ENCODE measurements at regions not wholly inside any gene's neighbourhood (a gene's known extent, or its start where the extent isn't known, plus 50 kb on each side); places are given as distances from the start of the nearest gene placed in this dataset.

GRCh38 chr6:132198040-132198439 lies 203.2 kb downstream of the MOXD1 start:
- intact Hi-C loops (cut with DNase I, micrococcal nuclease), result no loop called here
- Histone ChIP-seq H3K4me1 (ENCODE audit: insufficient read depth, low read length) (no peaks in the 10 kb centered on the region), H3K27ac (ENCODE audit: low read depth in 1 of 2, low read length in 2 of 2) (no peak overlapping the region), H3K27me3 (ENCODE audit: control insufficient read depth in 1 of 2, insufficient read depth in 2 of 2, low read length in 2 of 2) (no peaks in the 10 kb centered on the region), H3K36me3 (ENCODE audit: insufficient read depth, low read length) (no peaks in the 10 kb centered on the region), H3K4me3 (ENCODE audit: low read length) (no peak overlapping the region), H3K9me3 (ENCODE audit: control insufficient read depth in 1 of 2, insufficient read depth in 1 of 2, low read length in 2 of 2) (no peaks in the 10 kb centered on the region)
- H3K27ac Mint-ChIP-seq, result no peak overlapping the region
- ATAC-seq (ENCODE audit: poor library complexity), result no peak
- H3K36me3 Mint-ChIP-seq (ENCODE audit: low read depth), result no peaks in the 10 kb centered on the region
- ChIA-PET POLR2A (no interaction called here), CTCF (no interaction called here)
- H3K4me1 Mint-ChIP-seq (ENCODE audit: low read depth), result no peaks in the 10 kb centered on the region
- H3K27me3 Mint-ChIP-seq, result no peaks in the 10 kb centered on the region
- no peak for DNase-seq
- no peak overlapping the region for H3K4me3 Mint-ChIP-seq
- no peak for TF ChIP-seq CTCF (IDR thresholded peaks at IDR 0.05)
- H3K9me3 Mint-ChIP-seq, result no peaks in the 10 kb centered on the region

GRCh38 chr6:132194529-132194928 lies 206.7 kb downstream of the MOXD1 start:
- TF ChIP-seq CTCF (IDR thresholded peaks at IDR 0.05), result no peak
- CTCF ChIA-PET, result no interaction called here
- Histone ChIP-seq H3K4me3 (ENCODE audit: low read length) (no peak overlapping the region), H3K9me3 (ENCODE audit: control insufficient read depth in 1 of 2, insufficient read depth in 1 of 2, low read length in 2 of 2) (no peaks in the 10 kb centered on the region), H3K36me3 (ENCODE audit: insufficient read depth, low read length) (no peaks in the 10 kb centered on the region), H3K27ac (ENCODE audit: low read depth in 1 of 2, low read length in 2 of 2) (no peak overlapping the region), H3K27me3 (ENCODE audit: control insufficient read depth in 1 of 2, insufficient read depth in 2 of 2, low read length in 2 of 2) (no peaks in the 10 kb centered on the region), H3K4me1 (ENCODE audit: insufficient read depth, low read length) (no peaks in the 10 kb centered on the region)
- DNase-seq, result no peak
- Mint-ChIP-seq H3K4me1 (ENCODE audit: low read depth) (no peaks in the 10 kb centered on the region), H3K9me3 (no peaks in the 10 kb centered on the region), H3K27ac (no peak overlapping the region), H3K36me3 (ENCODE audit: low read depth) (no peaks in the 10 kb centered on the region), H3K27me3 (no peaks in the 10 kb centered on the region), H3K4me3 (no peak overlapping the region)
- ATAC-seq (ENCODE audit: poor library complexity), result no peak
- POLR2A ChIA-PET, result no interaction called here
- intact Hi-C loops (cut with DNase I, micrococcal nuclease), result no loop called here

GRCh38 chr6:132192631-132193030 lies 208.6 kb downstream of the MOXD1 start:
- Mint-ChIP-seq H3K27me3 (no peaks in the 10 kb centered on the region), H3K4me3 (no peak overlapping the region), H3K4me1 (ENCODE audit: low read depth) (no peaks in the 10 kb centered on the region), H3K27ac (no peak overlapping the region), H3K36me3 (ENCODE audit: low read depth) (no peaks in the 10 kb centered on the region), H3K9me3 (no peaks in the 10 kb centered on the region)
- Histone ChIP-seq H3K36me3 (ENCODE audit: insufficient read depth, low read length) (no peaks in the 10 kb centered on the region), H3K9me3 (ENCODE audit: control insufficient read depth in 1 of 2, insufficient read depth in 1 of 2, low read length in 2 of 2) (no peaks in the 10 kb centered on the region), H3K4me3 (ENCODE audit: low read length) (no peak overlapping the region), H3K27me3 (ENCODE audit: control insufficient read depth in 1 of 2, insufficient read depth in 2 of 2, low read length in 2 of 2) (no peaks in the 10 kb centered on the region), H3K4me1 (ENCODE audit: insufficient read depth, low read length) (no peaks in the 10 kb centered on the region), H3K27ac (ENCODE audit: low read depth in 1 of 2, low read length in 2 of 2) (no peak overlapping the region)
- POLR2A ChIA-PET, result no interaction called here
- CTCF ChIA-PET, result no interaction called here
- ATAC-seq (ENCODE audit: poor library complexity) (no peak), DNase-seq (no peak)
- intact Hi-C loops (cut with DNase I, micrococcal nuclease), result no loop called here
- no peak for TF ChIP-seq CTCF (IDR thresholded peaks at IDR 0.05)
